ENCODE measurements at regions not wholly inside any gene's neighbourhood (a gene's known extent, or its start where the extent isn't known, plus 50 kb on each side); places are given as distances from the start of the nearest gene placed in this dataset.

DNA sequence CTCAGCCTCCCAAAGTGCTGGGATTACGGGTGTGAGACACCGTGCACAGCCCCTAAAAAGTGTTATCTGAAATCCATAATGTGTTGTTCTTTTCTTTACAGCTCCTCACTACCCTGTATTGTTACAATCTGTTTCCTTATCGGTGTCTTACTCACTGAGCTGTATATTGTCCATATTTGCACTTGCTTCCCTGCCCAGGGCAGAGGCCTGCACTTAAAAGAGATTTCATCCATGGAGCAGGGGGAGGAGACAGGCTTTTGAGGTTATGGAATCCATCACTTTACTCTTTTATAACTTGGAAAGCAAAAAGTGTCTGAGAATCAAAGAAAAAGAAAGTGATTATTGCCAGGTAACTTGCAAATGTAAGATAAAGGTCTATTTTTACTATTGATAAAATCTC, 251.0 kb downstream of the DIO2 start:
- no peak for ATAC-seq

DNA sequence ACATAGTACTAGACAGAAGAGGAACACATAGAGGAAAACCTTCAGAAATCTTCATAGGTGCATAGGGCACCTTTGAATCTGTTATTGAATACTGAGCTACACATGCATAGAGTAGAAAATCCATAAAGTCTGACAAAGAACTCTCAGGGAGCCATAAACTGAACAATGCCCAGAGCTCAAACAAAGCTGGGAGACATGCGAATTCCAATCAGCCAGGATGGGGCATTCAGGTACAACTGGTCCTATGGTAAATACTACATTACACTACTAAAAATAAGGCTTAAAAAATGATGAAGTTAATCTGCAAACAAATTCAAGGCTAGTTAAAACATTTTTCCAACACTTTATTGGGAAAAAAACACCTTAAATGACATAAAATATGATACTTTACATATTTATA, 259.7 kb downstream of the DIO2 start:
- no peak for ATAC-seq

DNA sequence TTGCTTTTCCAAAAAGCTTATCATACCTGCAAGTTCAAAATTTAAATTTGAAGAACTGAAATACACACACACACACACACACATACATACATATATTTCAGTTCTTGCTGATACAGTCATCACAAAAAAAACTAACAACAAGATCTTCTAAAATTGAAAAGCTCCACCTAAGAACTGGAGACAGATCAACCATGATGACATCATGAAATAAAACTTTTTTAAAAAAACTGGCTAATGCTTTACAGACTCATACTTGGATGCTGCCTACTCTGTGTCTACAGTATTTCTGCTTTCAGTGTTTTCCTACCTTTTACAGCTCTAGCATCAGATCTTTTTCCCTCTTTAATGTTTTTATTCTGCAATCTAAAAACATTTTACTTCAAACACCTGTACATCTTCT, 261.4 kb downstream of the DIO2 start:
- ATAC-seq, result no peak

DNA sequence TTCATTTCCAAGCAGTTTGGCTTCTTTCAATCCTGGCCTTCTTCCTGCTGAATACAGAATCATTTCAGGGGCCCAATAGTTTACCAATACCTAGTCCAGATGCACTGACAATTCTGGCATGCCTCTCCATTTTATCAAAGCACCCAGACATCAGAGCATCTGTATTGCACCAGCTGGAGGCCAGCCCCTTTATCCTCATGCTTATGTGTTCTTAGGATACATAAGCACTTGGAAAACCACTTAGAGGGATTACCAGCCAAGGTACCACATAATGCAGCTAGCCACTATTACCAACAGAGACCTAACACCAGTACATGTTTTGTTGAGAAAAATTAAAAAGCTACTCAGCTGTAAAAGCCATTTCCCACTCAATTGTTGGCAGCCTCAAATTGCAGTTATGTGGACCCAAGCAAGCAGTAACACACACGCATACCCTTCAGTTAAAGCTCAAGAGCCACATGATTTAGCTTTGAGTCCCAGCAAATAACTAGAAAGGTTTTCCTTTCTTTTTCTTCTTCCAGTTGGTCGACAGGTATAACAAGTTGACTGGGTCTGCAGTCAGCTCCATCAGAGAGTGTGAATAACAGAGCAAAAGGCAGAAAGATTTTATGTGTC, 263.8 kb downstream of the DIO2 start:
- ATAC-seq, result no peak

DNA sequence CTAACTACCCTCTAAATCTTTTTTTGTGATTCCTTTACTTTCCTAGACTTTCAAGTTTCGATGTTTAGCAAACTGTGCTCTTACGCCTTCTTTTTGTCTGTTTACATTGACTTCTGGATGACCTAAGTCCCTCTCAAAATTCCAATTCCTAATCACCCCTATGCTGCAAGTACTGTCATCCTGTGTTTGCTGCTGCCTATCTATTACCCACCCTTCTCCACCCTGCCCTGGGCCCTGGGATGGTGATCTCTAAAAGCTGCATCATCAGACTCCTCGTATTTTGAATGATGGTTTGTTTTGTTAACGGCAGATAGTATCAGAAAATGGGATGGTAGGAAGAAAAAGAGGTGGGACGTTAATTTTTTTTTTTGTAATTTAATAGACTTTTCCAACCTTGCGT, 272.1 kb downstream of the DIO2 start:
- ATAC-seq, result no peak

DNA sequence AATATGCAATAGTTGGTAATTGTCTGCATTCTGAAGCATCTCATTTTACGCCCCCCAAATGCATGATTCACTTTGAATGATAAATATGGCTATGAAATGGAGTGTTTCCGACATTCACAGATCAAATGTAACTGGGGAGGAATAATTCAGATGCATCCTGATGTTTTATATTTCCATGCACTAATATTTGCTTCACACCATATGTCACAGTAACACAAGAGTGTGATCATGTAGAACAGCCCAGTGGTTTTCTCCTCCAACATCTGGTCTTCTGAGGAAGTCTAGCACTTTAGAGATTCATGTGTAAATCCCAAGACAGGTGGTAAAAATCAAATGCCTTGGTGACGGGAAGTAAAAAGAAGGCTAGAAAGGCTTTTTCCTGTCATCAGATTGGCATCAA, 273.1 kb downstream of the DIO2 start:
- no peak for ATAC-seq

DNA sequence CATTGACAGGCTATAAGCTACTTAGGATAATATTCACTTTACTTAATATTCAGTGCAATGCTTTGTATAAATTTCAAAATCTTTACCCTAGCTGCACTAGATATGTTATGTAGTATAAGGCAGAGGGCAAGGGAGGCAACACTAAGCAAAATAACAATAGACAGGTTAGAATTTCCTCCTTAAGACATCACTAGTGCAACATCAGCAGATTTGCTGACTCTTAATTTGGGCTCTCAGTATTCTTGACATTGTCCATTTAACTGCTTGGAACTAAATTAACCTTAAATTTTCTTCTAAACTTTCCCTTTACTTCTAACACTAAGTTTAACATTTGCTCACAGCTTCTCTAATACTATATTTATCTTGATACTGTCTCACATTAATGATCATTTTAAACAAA, 273.9 kb downstream of the DIO2 start:
- no peak for ATAC-seq

DNA sequence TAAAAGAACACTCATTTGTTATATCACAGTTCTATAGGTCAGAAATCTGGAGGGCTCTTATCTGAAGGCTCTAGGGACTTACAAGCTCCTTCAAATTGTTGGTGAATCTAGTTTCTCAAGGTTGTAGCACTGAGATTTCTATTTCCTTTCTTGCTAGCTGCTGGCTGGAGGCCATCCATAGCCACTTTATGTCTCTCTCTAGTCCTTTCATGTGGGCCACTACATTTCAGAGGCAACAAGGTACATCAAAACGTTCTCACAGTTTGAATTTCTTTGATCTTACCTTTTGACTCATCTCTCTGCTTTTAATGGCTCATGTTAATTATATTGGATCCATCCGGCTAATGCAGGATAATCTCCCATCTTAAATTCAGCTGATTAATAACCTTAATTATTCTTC, 286.8 kb downstream of the DIO2 start:
- no peak for ATAC-seq

DNA sequence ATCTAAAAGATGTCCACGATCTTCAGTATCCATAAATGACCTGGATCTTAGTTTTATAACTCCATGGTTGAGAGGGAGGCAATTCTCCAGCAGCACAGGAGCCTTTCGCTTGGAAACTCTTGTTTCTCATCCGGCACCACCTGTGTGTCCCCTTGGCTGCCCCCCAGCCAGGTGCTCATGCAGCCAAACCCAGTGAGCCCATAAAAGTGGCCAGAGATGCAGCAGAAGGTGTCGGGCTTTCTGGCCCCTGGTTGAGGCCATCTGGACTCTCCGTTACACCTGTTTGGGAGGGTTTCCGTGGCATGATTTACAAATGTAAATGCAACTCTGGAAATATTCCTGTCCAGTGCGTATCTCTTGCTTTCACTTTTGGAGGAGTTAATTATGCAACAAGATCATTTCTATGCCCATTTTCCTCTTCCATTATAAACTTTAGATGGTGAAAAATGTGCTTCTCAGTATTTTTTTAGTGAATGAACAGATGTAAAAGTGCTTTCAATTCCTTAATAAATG, 291.1 kb downstream of the DIO2 start:
- no peak for ATAC-seq

Data from esophagus mucosa (tissue), 1 donor.